ENCODE measurements at regions not wholly inside any gene's neighbourhood (a gene's known extent, or its start where the extent isn't known, plus 50 kb on each side); places are given as distances from the start of the nearest gene placed in this dataset.
"Not testable (repeated sequence)": the region's sequence is repeated elsewhere in the genome, so short reads cannot be mapped to it uniquely, and the experiment has no call there.

GRCh38 chr2:49753344-49753985, 599.1 kb upstream of the FSHR start:
- no peak for TF ChIP-seq CTCF (IDR thresholded peaks at IDR 0.05; ENCODE audit: insufficient read depth, low read depth, low read length)
- H3K4me3 ChIP-seq (ENCODE audit: low read depth, low read length), result no peak overlapping the region
- no peak for DNase-seq (ENCODE audit: low read depth)

GRCh38 chr2:49737606-49738005, 583.3 kb upstream of the FSHR start:
- H3K4me3 ChIP-seq (ENCODE audit: low read depth, low read length), result no peak overlapping the region
- no peak for TF ChIP-seq CTCF (IDR thresholded peaks at IDR 0.05; ENCODE audit: insufficient read depth, low read depth, low read length)
- no peak for DNase-seq (ENCODE audit: low read depth)

- DNase-seq (ENCODE audit: low read depth); H3K4me3 ChIP-seq (ENCODE audit: low read depth, low read length): not testable (repeated sequence)
Observed at GRCh38 chr2:49732924-49733323, 578.6 kb upstream of the FSHR start.

- no peak overlapping the region for H3K4me3 ChIP-seq (ENCODE audit: low read depth, low read length)
- no peak for TF ChIP-seq CTCF (IDR thresholded peaks at IDR 0.05; ENCODE audit: insufficient read depth, low read depth, low read length)
- DNase-seq (ENCODE audit: low read depth), result no peak
Observed at GRCh38 chr2:49719241-49719640, 564.9 kb upstream of the FSHR start.

- DNase-seq (ENCODE audit: low read depth), result no peak
- no peak overlapping the region for H3K4me3 ChIP-seq (ENCODE audit: low read depth, low read length)
- no peak for TF ChIP-seq CTCF (IDR thresholded peaks at IDR 0.05; ENCODE audit: insufficient read depth, low read depth, low read length)
Observed at GRCh38 chr2:49715597-49715996, 561.3 kb upstream of the FSHR start.

- no peak for TF ChIP-seq CTCF (IDR thresholded peaks at IDR 0.05; ENCODE audit: insufficient read depth, low read depth, low read length)
- no peak for DNase-seq (ENCODE audit: low read depth)
- no peak overlapping the region for H3K4me3 ChIP-seq (ENCODE audit: low read depth, low read length)
Observed at GRCh38 chr2:49714454-49714853, 560.1 kb upstream of the FSHR start.

- H3K4me3 ChIP-seq (ENCODE audit: low read depth, low read length), result no peak overlapping the region
- TF ChIP-seq CTCF (IDR thresholded peaks at IDR 0.05; ENCODE audit: insufficient read depth, low read depth, low read length), result no peak
- no peak for DNase-seq (ENCODE audit: low read depth)
Observed at GRCh38 chr2:49702740-49703139, 548.4 kb upstream of the FSHR start.

All from fibroblast of villous mesenchyme (primary cell).